Memory B cell (primary cell): ENCODE measurements at regions not wholly inside any gene's neighbourhood (a gene's known extent, or its start where the extent isn't known, plus 50 kb on each side); places are given as distances from the start of the nearest gene placed in this dataset.

Source experiments
- ATAC-seq: fragments of 150-1000 bp; cut with Tn5 transposase; 2 replicates; pipeline ENCODE4 v1.10.0; 2021; ENCODE audit warnings: low read depth, mild to moderate bottlenecking, moderate library complexity
- DNase-seq, 2 donors: peaks; one replicate each; pipeline ENCODE4 v3.0.0; 2022; ENCODE audit warnings: low spot score in 2 of 2
- H3K27ac Mint-ChIP-seq: one replicate; pipeline ENCODE4 v1.8.0; 2022; ENCODE audit warnings: mild to moderate bottlenecking, moderate library complexity, mixed read lengths
- H3K27me3 Mint-ChIP-seq: one replicate; pipeline ENCODE4 v1.8.0; 2022; ENCODE audit warnings: mixed read lengths
- H3K36me3 Mint-ChIP-seq: one replicate; pipeline ENCODE4 v1.8.0; 2022; ENCODE audit warnings: mild to moderate bottlenecking, mixed read lengths
- H3K4me1 Mint-ChIP-seq: one replicate; pipeline ENCODE4 v1.8.0; 2022; ENCODE audit warnings: mixed read lengths
- H3K4me3 Mint-ChIP-seq: one replicate; pipeline ENCODE4 v1.8.0; 2022; ENCODE audit warnings: mild to moderate bottlenecking, moderate library complexity, mixed read lengths
- H3K9me3 Mint-ChIP-seq: one replicate; pipeline ENCODE4 v1.8.0; 2022; ENCODE audit warnings: mixed read lengths

- H3K9me3 Mint-ChIP-seq, result no peaks in the 10 kb centered on the region
Observed at GRCh38 chr1:242877229-242877628, 352.7 kb upstream of the PLD5 start.

GRCh38 chr1:242876030-242876429 is 351.5 kb upstream of the PLD5 start:
- no peak for ATAC-seq
- H3K4me3 Mint-ChIP-seq, result no peak overlapping the region
- no peak overlapping the region for H3K27ac Mint-ChIP-seq
- no peak for DNase-seq
- no peaks in the 10 kb centered on the region for H3K36me3 Mint-ChIP-seq
- no peaks in the 10 kb centered on the region for H3K27me3 Mint-ChIP-seq
- H3K4me1 Mint-ChIP-seq, result no peaks in the 10 kb centered on the region
- H3K9me3 Mint-ChIP-seq, result no peaks in the 10 kb centered on the region

More at GRCh38 chr1:242877229-242877628, 352.7 kb upstream of the PLD5 start:
- no peak overlapping the region for H3K27ac Mint-ChIP-seq
- H3K4me1 Mint-ChIP-seq, result no peaks in the 10 kb centered on the region
- H3K27me3 Mint-ChIP-seq, result no peaks in the 10 kb centered on the region
- DNase-seq (no peak), ATAC-seq (no peak)
- H3K4me3 Mint-ChIP-seq, result no peak overlapping the region
- H3K36me3 Mint-ChIP-seq, result no peaks in the 10 kb centered on the region

GRCh38 chr1:242873661-242874060 is 349.2 kb upstream of the PLD5 start:
- Mint-ChIP-seq H3K4me3 (no peak overlapping the region), H3K9me3 (no peaks in the 10 kb centered on the region), H3K4me1 (no peaks in the 10 kb centered on the region), H3K27me3 (no peaks in the 10 kb centered on the region), H3K36me3 (no peaks in the 10 kb centered on the region), H3K27ac (no peak overlapping the region)
- ATAC-seq, result no peak
- DNase-seq, result no peak

- Mint-ChIP-seq H3K4me3 (no peak overlapping the region), H3K9me3 (no peaks in the 10 kb centered on the region), H3K4me1 (peaks cover 2% of the 10 kb centered on the region), H3K27ac (no peak overlapping the region), H3K36me3 (no peaks in the 10 kb centered on the region), H3K27me3 (no peaks in the 10 kb centered on the region)
- ATAC-seq (no peak), DNase-seq (no peak)
Observed at GRCh38 chr1:242872521-242872920, 348.0 kb upstream of the PLD5 start.

- no peaks in the 10 kb centered on the region for H3K36me3 Mint-ChIP-seq
- H3K27me3 Mint-ChIP-seq, result no peaks in the 10 kb centered on the region
- no peaks in the 10 kb centered on the region for H3K9me3 Mint-ChIP-seq
- ATAC-seq, result no peak
- DNase-seq, result no peak
- H3K4me3 Mint-ChIP-seq, result no peak overlapping the region
- peaks cover 2% of the 10 kb centered on the region for H3K4me1 Mint-ChIP-seq
- H3K27ac Mint-ChIP-seq, result no peak overlapping the region
Observed at GRCh38 chr1:242871471-242872030, 347.1 kb upstream of the PLD5 start.

GRCh38 chr1:242870966-242871365 is 346.5 kb upstream of the PLD5 start:
- no peak overlapping the region for H3K4me3 Mint-ChIP-seq
- no peaks in the 10 kb centered on the region for H3K27me3 Mint-ChIP-seq
- H3K4me1 Mint-ChIP-seq, result peaks cover 2% of the 10 kb centered on the region
- no peak overlapping the region for H3K27ac Mint-ChIP-seq
- no peak for DNase-seq
- H3K36me3 Mint-ChIP-seq, result no peaks in the 10 kb centered on the region
- ATAC-seq, result no peak
- no peaks in the 10 kb centered on the region for H3K9me3 Mint-ChIP-seq

GRCh38 chr1:242856289-242856688 is 331.8 kb upstream of the PLD5 start:
- H3K27me3 Mint-ChIP-seq, result peaks cover 4% of the 10 kb centered on the region
- peaks cover 9% of the 10 kb centered on the region for H3K9me3 Mint-ChIP-seq
- H3K27ac Mint-ChIP-seq, result no peak overlapping the region
- DNase-seq (no peak), ATAC-seq (no peak)
- no peaks in the 10 kb centered on the region for H3K36me3 Mint-ChIP-seq
- H3K4me3 Mint-ChIP-seq, result no peak overlapping the region
- no peaks in the 10 kb centered on the region for H3K4me1 Mint-ChIP-seq

- peaks cover 4% of the 10 kb centered on the region for H3K27me3 Mint-ChIP-seq
- H3K9me3 Mint-ChIP-seq, result peaks cover 17% of the 10 kb centered on the region
- no peak overlapping the region for H3K4me3 Mint-ChIP-seq
- H3K36me3 Mint-ChIP-seq, result peaks cover 2% of the 10 kb centered on the region
- DNase-seq (no peak), ATAC-seq (no peak)
- H3K4me1 Mint-ChIP-seq, result no peaks in the 10 kb centered on the region
- H3K27ac Mint-ChIP-seq, result no peak overlapping the region
Observed at GRCh38 chr1:242854466-242854865, 330.0 kb upstream of the PLD5 start.

GRCh38 chr1:242847390-242847993 is 323.0 kb upstream of the PLD5 start:
- H3K27ac Mint-ChIP-seq, result no peak overlapping the region
- peaks cover 4% of the 10 kb centered on the region for H3K36me3 Mint-ChIP-seq
- no peak overlapping the region for H3K4me3 Mint-ChIP-seq
- peaks cover 26% of the 10 kb centered on the region for H3K9me3 Mint-ChIP-seq
- no peak for DNase-seq
- H3K27me3 Mint-ChIP-seq, result no peaks in the 10 kb centered on the region
- no peak for ATAC-seq
- no peaks in the 10 kb centered on the region for H3K4me1 Mint-ChIP-seq

GRCh38 chr1:242842094-242842493 is 317.6 kb upstream of the PLD5 start:
- ATAC-seq (no peak), DNase-seq (no peak)
- Mint-ChIP-seq H3K9me3 (peaks cover 11% of the 10 kb centered on the region), H3K27ac (no peak overlapping the region), H3K36me3 (peaks cover 2% of the 10 kb centered on the region), H3K4me1 (no peaks in the 10 kb centered on the region), H3K4me3 (no peak overlapping the region), H3K27me3 (peaks cover 4% of the 10 kb centered on the region)

GRCh38 chr1:242839101-242839500 is 314.6 kb upstream of the PLD5 start:
- ATAC-seq (no peak), DNase-seq (no peak)
- Mint-ChIP-seq H3K9me3 (peaks cover 3% of the 10 kb centered on the region), H3K27me3 (peaks cover 4% of the 10 kb centered on the region), H3K27ac (no peak overlapping the region), H3K4me1 (no peaks in the 10 kb centered on the region), H3K4me3 (no peak overlapping the region), H3K36me3 (peaks cover 2% of the 10 kb centered on the region)

GRCh38 chr1:242836423-242836822 is 311.9 kb upstream of the PLD5 start:
- Mint-ChIP-seq H3K4me1 (no peaks in the 10 kb centered on the region), H3K36me3 (no peaks in the 10 kb centered on the region), H3K27ac (no peak overlapping the region), H3K9me3 (peaks cover 5% of the 10 kb centered on the region), H3K4me3 (no peak overlapping the region), H3K27me3 (peaks cover 6% of the 10 kb centered on the region)
- ATAC-seq, result no peak
- DNase-seq, result no peak

GRCh38 chr1:242828828-242829227 is 304.3 kb upstream of the PLD5 start:
- ATAC-seq (no peak), DNase-seq (no peak)
- Mint-ChIP-seq H3K36me3 (peaks cover 5% of the 10 kb centered on the region), H3K4me3 (no peak overlapping the region), H3K9me3 (peaks cover 9% of the 10 kb centered on the region), H3K4me1 (no peaks in the 10 kb centered on the region), H3K27ac (no peak overlapping the region), H3K27me3 (peaks cover 9% of the 10 kb centered on the region)

GRCh38 chr1:242828199-242828598 is 303.7 kb upstream of the PLD5 start:
- Mint-ChIP-seq H3K4me1 (no peaks in the 10 kb centered on the region), H3K36me3 (peaks cover 5% of the 10 kb centered on the region), H3K4me3 (no peak overlapping the region), H3K9me3 (peaks cover 9% of the 10 kb centered on the region), H3K27me3 (peaks cover 10% of the 10 kb centered on the region), H3K27ac (no peak overlapping the region)
- ATAC-seq, result no peak
- DNase-seq, result no peak

- peaks cover 5% of the 10 kb centered on the region for H3K36me3 Mint-ChIP-seq
- peaks cover 7% of the 10 kb centered on the region for H3K9me3 Mint-ChIP-seq
Observed at GRCh38 chr1:242827538-242827937, 303.0 kb upstream of the PLD5 start.

More at GRCh38 chr1:242827538-242827937, 303.0 kb upstream of the PLD5 start:
- no peak overlapping the region for H3K4me3 Mint-ChIP-seq
- no peak for DNase-seq
- no peak for ATAC-seq
- H3K27ac Mint-ChIP-seq, result no peak overlapping the region
- H3K4me1 Mint-ChIP-seq, result no peaks in the 10 kb centered on the region
- H3K27me3 Mint-ChIP-seq, result peaks cover 10% of the 10 kb centered on the region
